Vagina (tissue), 2 donors: ENCODE measurements at regions not wholly inside any gene's neighbourhood (a gene's known extent, or its start where the extent isn't known, plus 50 kb on each side); places are given as distances from the start of the nearest gene placed in this dataset.

Experiments used
- CTCF ChIP-seq, 3 experiments: fragments of 450-650 bp in 2 of 3; fragments of 200-600 bp in 1 of 3; sonication (generic) in 1 of 3; IDR thresholded peaks; one replicate each; pipeline ENCODE4 v1.5.1; 2017 to 2019; ENCODE audit warnings: antibody characterized with exemption in 3 of 3, mild to moderate bottlenecking in 2 of 3, moderate library complexity in 2 of 3
- POLR2AphosphoS5 ChIP-seq, 2 donors: sonication (generic); formaldehyde crosslinking; IDR thresholded peaks; one replicate each; pipeline ENCODE4 v1.9.0; 2017; ENCODE audit warnings: antibody characterized with exemption in 2 of 2, mild to moderate bottlenecking in 2 of 2, low read depth in 1 of 2; ENCODE audit not compliant: insufficient read depth in 1 of 2

- TF ChIP-seq CTCF (IDR thresholded peaks at IDR 0.05) (no peak), POLR2AphosphoS5 (IDR thresholded peaks at IDR 0.05; ENCODE audit: insufficient read depth in 1 of 2, low read depth in 1 of 2) (no peak)
These were observed 671.2 kb downstream of the SI start for GRCh38 chr3:164407111-164407510.
